ENCODE measurements at regions not wholly inside any gene's neighbourhood (a gene's known extent, or its start where the extent isn't known, plus 50 kb on each side); places are given as distances from the start of the nearest gene placed in this dataset.
A peak's percentile ranks its signal among the peaks of the same experiment; 100 is the strongest.

DNA sequence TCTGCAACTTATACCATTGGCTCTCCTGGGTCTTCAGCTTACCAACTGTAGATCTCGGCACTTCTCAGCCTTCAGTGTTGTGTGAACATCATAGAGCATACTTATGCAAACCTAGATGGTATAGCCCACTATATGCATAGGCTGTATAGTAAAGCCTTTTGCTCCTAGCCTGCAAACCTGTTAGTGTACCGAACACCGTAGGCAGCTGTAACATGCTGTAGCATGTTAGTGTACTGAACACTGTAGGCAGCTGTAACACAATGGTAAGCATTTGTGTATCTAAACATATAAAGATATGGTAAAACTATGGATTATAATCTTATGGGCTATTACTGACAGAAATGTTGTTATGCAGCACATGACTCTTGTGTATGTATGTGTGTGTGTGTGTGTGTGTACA, 256.9 kb downstream of the WDR11 start:
- Histone ChIP-seq H3K36me3 (ENCODE audit: control insufficient read depth, insufficient read depth, low read length) (no peaks in the 10 kb centered on the region), H3K4me1 (ENCODE audit: control insufficient read depth, insufficient read depth, low read length) (no peaks in the 10 kb centered on the region), H3K27ac (ENCODE audit: low read length) (no peak overlapping the region), H3K4me3 (ENCODE audit: low read length) (no peak overlapping the region), H3K9me3 (replicated peaks; ENCODE audit: control insufficient read depth, low read depth, low read length) (no peaks in the 10 kb centered on the region), H3K27me3 (ENCODE audit: control insufficient read depth, insufficient read depth, low read length) (peaks cover 7% of the 10 kb centered on the region)
- DNase-seq = no peak
- WGBS (ENCODE audit: insufficient coverage) = no CpG with 5 or more reads among the region's 3 CpGs

DNA sequence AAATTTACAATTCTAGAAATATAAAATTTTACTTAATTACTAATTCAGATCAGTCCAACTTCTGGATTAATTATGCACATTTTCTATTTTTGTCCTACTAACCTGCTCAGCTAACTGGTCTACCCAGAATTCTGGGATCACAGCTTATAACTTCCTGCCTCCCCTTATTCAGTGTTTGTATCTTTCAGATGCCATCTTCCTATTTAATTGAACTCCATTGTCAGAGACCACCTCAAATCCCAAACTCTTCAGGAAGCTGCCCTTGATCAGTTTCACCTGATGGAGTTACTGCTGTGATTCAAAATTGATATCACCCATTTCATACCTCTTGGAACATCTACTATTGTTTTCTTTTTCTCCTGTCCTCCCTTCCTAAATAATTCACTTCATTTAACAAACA, 259.2 kb downstream of the WDR11 start:
- DNase-seq = no peak
- H3K4me3 ChIP-seq (ENCODE audit: low read length) = no peak overlapping the region
- H3K36me3 ChIP-seq (ENCODE audit: control insufficient read depth, insufficient read depth, low read length) = no peaks in the 10 kb centered on the region
- H3K27me3 ChIP-seq (ENCODE audit: control insufficient read depth, insufficient read depth, low read length) = peaks cover 3% of the 10 kb centered on the region
- no peaks in the 10 kb centered on the region for H3K4me1 ChIP-seq (ENCODE audit: control insufficient read depth, insufficient read depth, low read length)
- no peak overlapping the region for H3K27ac ChIP-seq (ENCODE audit: low read length)
- no peaks in the 10 kb centered on the region for H3K9me3 ChIP-seq (replicated peaks; ENCODE audit: control insufficient read depth, low read depth, low read length)

DNA sequence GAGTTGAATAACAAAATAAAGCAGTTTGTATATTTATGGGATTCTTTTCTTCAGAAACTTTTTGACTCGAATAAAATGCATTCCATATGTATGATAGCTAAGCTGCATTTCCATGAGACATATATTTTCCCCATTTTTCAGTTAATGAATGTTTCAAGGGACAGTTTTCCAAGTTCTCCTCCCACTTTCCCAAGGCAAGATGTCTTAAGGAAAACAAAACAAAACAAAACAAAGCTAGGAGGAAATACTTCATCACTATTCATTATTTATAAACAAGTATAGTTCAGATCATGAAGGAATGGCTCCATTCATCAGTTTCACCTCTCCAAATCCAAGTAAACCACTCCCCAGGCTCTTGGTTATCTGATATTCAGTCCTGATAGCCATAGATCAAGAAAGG, 261.0 kb downstream of the WDR11 start:
- no CpG with 5 or more reads among the region's 1 CpG for WGBS (ENCODE audit: insufficient coverage)
- DNase-seq = peak; percentile 80
- peaks cover 9% of the 10 kb centered on the region for H3K9me3 ChIP-seq (replicated peaks; ENCODE audit: control insufficient read depth, low read depth, low read length)
- peaks cover 3% of the 10 kb centered on the region for H3K27me3 ChIP-seq (ENCODE audit: control insufficient read depth, insufficient read depth, low read length)
- no peaks in the 10 kb centered on the region for H3K4me1 ChIP-seq (ENCODE audit: control insufficient read depth, insufficient read depth, low read length)
- H3K27ac ChIP-seq (ENCODE audit: low read length) = no peak overlapping the region
- no peak overlapping the region for H3K4me3 ChIP-seq (ENCODE audit: low read length)
- H3K36me3 ChIP-seq (ENCODE audit: control insufficient read depth, insufficient read depth, low read length) = no peaks in the 10 kb centered on the region

DNA sequence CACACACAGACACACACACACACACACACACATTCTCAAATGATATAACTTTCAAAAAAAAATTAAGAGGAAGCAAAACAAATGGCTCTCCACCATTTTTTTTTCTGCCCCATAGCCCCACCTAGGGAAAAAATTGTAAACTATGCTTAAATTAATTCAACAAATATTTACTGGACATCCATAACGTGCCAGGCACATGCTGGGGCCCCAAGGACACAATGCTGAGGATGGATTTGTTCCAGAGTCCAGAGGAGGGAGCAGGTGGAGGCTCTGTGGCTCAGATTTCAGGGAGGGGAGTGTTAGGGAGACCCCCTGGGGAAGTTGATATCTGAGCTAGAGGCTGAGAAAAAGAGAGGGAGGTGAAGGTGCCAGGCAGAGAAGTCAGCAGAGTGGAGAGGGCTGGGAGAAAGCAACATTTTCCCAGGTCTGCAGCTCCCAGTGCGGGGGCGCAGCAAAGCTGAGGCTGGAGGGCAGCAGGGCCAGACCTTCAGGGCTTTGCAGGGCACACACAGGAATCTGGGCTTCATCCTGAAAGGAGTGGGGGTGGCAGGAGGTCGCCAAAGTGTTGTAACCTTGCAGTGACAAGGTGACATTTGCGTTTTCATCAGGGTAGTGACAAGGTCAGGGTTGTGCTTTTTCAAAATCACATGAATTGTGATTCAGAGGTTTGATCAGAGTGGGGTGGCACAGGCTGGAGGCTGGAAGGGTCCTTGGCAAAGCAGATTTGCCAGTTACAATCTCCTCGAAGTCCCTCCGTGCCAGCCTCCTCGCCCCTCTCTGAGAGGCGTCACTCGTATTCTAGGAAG, 261.6 kb downstream of the WDR11 start:
- Histone ChIP-seq H3K36me3 (ENCODE audit: control insufficient read depth, insufficient read depth, low read length) (no peaks in the 10 kb centered on the region), H3K27me3 (ENCODE audit: control insufficient read depth, insufficient read depth, low read length) (no peaks in the 10 kb centered on the region), H3K4me3 (ENCODE audit: low read length) (no peak overlapping the region), H3K27ac (ENCODE audit: low read length) (no peak overlapping the region), H3K9me3 (replicated peaks; ENCODE audit: control insufficient read depth, low read depth, low read length) (peaks cover 9% of the 10 kb centered on the region), H3K4me1 (ENCODE audit: control insufficient read depth, insufficient read depth, low read length) (no peaks in the 10 kb centered on the region)
- 75% methylated on average over 9 of the region's 10 CpGs for WGBS (ENCODE audit: insufficient coverage)
- DNase-seq = peak; percentile 30

DNA sequence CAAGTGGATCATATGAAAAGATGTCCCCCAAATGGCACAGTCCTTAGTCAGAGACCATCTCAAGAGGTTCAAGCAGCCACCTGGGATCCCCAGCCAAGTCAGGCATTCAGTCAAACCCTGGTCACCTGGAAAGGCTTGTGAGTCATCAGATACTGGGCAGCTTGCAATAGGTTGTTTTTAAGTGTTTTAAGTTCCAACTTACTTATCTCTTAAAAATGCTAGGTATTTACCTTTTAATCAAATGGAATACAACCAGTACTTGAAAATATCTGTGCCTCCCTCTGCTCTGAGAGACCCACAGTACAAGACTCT, 262.2 kb downstream of the WDR11 start:
- Histone ChIP-seq H3K27me3 (ENCODE audit: control insufficient read depth, insufficient read depth, low read length) (no peaks in the 10 kb centered on the region), H3K36me3 (ENCODE audit: control insufficient read depth, insufficient read depth, low read length) (no peaks in the 10 kb centered on the region), H3K4me3 (ENCODE audit: low read length) (no peak overlapping the region), H3K9me3 (replicated peaks; ENCODE audit: control insufficient read depth, low read depth, low read length) (peaks cover 9% of the 10 kb centered on the region), H3K27ac (ENCODE audit: low read length) (no peak overlapping the region), H3K4me1 (ENCODE audit: control insufficient read depth, insufficient read depth, low read length) (no peaks in the 10 kb centered on the region)
- no peak for DNase-seq

DNA sequence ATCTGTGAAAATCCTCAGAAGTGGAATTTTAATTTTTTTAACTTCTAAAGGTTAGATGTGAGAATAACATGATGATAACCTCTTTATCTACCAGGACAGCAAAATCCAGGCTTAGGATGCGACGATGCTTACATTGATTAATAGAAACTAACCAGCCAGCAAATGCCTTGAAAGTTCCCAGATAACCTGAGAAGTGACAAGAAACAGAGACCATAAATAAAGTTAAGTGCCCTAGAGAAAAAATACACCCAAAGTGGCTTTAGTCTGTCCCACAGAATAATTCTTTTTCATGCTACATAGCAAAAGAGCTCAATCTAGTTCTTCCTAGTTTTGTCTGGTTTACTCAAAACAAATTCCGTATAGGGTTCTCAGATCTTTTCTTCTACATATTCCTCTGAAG, 262.7 kb downstream of the WDR11 start:
- Histone ChIP-seq H3K36me3 (ENCODE audit: control insufficient read depth, insufficient read depth, low read length) (no peaks in the 10 kb centered on the region), H3K27ac (ENCODE audit: low read length) (no peak overlapping the region), H3K27me3 (ENCODE audit: control insufficient read depth, insufficient read depth, low read length) (no peaks in the 10 kb centered on the region), H3K4me1 (ENCODE audit: control insufficient read depth, insufficient read depth, low read length) (no peaks in the 10 kb centered on the region), H3K9me3 (replicated peaks; ENCODE audit: control insufficient read depth, low read depth, low read length) (peaks cover 9% of the 10 kb centered on the region), H3K4me3 (ENCODE audit: low read length) (no peak overlapping the region)
- DNase-seq = no peak
- no CpG with 5 or more reads among the region's 3 CpGs for WGBS (ENCODE audit: insufficient coverage)

DNA sequence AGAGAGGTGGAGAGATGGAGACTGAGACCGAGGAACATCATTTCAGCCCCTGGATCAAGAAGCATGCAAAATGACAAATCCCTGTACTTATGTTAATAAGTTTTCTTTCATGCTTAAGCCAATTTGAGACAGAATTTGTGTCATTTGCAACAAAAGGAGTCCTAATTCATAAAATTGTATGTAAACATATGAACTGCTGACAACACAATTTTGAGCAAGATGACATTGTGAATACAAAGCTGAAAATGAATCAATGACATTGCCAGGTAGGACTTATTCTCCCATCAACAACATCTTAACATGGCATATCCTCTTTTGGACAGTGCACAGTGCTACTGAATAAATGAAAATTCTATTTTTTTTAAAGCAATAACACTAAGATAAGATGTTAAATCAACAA, 264.0 kb downstream of the WDR11 start:
- WGBS (ENCODE audit: insufficient coverage) = no CpG with 5 or more reads among the region's 1 CpG

DNA sequence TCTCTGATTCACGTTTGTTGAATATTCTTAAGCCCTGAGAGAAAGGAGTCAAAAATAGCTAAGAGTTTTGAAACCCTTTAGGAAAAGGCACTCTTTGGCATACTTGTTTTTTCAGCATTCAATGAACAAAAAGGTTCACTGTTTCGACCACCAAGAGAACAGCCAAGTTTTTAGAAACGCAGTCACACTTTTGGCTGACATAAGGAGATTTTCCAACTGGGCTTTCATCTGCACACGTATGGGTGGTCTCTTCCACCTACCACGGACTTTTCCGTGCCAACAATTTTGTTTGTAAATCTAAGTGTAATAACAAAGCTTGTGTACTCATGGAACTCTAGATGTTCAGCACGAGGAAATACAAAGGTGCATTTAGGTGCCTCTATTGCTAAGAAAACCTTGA, 270.3 kb downstream of the WDR11 start:
- peaks cover under 1% of the 10 kb centered on the region for H3K9me3 ChIP-seq (replicated peaks; ENCODE audit: control insufficient read depth, low read depth, low read length)
- H3K27ac ChIP-seq (ENCODE audit: low read length) = no peak overlapping the region
- no peak for DNase-seq
- no peaks in the 10 kb centered on the region for H3K36me3 ChIP-seq (ENCODE audit: control insufficient read depth, insufficient read depth, low read length)
- 79% methylated on average over 3 of the region's 7 CpGs for WGBS (ENCODE audit: insufficient coverage)
- H3K4me3 ChIP-seq (ENCODE audit: low read length) = no peak overlapping the region
- H3K4me1 ChIP-seq (ENCODE audit: control insufficient read depth, insufficient read depth, low read length) = no peaks in the 10 kb centered on the region
- peaks cover 3% of the 10 kb centered on the region for H3K27me3 ChIP-seq (ENCODE audit: control insufficient read depth, insufficient read depth, low read length)

More for the DNA sequence above, 264.0 kb downstream of the WDR11 start:
- H3K4me1 ChIP-seq (ENCODE audit: control insufficient read depth, insufficient read depth, low read length) = no peaks in the 10 kb centered on the region
- no peak for DNase-seq
- no peak overlapping the region for H3K27ac ChIP-seq (ENCODE audit: low read length)
- H3K9me3 ChIP-seq (replicated peaks; ENCODE audit: control insufficient read depth, low read depth, low read length) = peaks cover 9% of the 10 kb centered on the region
- H3K4me3 ChIP-seq (ENCODE audit: low read length) = no peak overlapping the region
- no peaks in the 10 kb centered on the region for H3K36me3 ChIP-seq (ENCODE audit: control insufficient read depth, insufficient read depth, low read length)
- H3K27me3 ChIP-seq (ENCODE audit: control insufficient read depth, insufficient read depth, low read length) = no peaks in the 10 kb centered on the region

DNA sequence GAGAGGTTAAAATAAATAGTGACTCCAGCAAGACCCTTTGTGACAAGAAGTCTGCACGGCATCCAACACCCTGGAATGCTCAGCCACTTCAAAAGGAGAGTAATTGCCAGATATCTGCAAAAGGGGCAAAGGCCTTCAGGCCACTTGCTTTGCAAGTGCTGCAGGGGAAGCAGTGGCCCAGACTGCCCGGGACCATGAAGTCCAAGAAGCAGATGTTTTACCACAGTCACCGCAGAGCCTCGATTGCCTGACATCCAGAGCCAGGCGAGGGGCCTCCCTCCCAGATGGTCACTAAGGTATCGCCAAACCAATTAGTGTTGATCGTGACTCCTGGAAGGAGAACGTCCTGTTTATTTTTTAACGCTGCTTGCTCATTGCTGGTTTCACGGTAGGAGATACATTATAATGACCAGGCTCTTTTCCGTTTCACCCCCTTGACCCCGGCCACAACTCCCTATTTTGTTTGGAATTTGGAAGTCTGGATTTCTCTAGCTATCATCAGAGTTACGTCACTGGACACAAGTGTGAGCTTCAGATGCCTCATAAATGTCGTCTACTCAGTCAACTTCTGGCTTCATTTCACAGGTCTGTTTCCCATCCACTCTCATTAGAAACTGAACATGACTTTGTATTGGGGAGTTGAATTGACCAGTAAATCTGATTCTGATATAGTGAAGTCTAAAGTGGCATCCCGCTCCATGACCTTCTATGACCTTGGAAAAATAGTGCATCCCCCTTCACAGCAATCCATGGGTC, 276.2 kb downstream of the WDR11 start:
- Histone ChIP-seq H3K4me3 (ENCODE audit: low read length) (no peak overlapping the region), H3K27me3 (ENCODE audit: control insufficient read depth, insufficient read depth, low read length) (peaks cover 13% of the 10 kb centered on the region), H3K27ac (ENCODE audit: low read length) (no peak overlapping the region), H3K9me3 (replicated peaks; ENCODE audit: control insufficient read depth, low read depth, low read length) (no peaks in the 10 kb centered on the region), H3K4me1 (ENCODE audit: control insufficient read depth, insufficient read depth, low read length) (no peaks in the 10 kb centered on the region), H3K36me3 (ENCODE audit: control insufficient read depth, insufficient read depth, low read length) (no peaks in the 10 kb centered on the region)
- DNase-seq = no peak
- 56% methylated on average over 8 of the region's 15 CpGs for WGBS (ENCODE audit: insufficient coverage)

DNA sequence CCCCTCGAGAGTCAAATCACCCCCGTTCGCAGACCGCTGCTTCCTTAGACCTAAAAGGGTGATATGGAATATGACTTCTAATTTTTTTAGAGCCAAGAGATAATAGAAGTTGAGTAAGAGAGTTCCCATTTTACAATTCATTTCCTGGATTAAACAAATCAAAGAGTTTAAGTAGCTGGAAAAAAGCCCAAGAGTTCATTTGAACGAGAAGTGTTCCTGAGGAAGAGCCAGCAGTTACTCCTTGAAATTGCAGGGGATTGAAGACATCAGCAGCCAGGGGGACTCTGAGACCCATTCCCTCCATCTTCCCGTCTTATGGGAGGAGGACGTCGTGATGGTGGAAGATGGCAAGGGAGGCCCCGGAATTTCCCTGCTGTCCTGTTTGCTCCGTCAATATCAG, 277.0 kb downstream of the WDR11 start:
- WGBS (ENCODE audit: insufficient coverage) = 0% methylated on average over 1 of the region's 10 CpGs
- peaks cover 13% of the 10 kb centered on the region for H3K27me3 ChIP-seq (ENCODE audit: control insufficient read depth, insufficient read depth, low read length)
- DNase-seq = peak; percentile 17
- no peaks in the 10 kb centered on the region for H3K4me1 ChIP-seq (ENCODE audit: control insufficient read depth, insufficient read depth, low read length)
- H3K4me3 ChIP-seq (ENCODE audit: low read length) = no peak overlapping the region
- H3K36me3 ChIP-seq (ENCODE audit: control insufficient read depth, insufficient read depth, low read length) = no peaks in the 10 kb centered on the region
- no peaks in the 10 kb centered on the region for H3K9me3 ChIP-seq (replicated peaks; ENCODE audit: control insufficient read depth, low read depth, low read length)
- no peak overlapping the region for H3K27ac ChIP-seq (ENCODE audit: low read length)
